Fibroblast of skin of right biceps (primary cell): ENCODE measurements at regions not wholly inside any gene's neighbourhood (a gene's known extent, or its start where the extent isn't known, plus 50 kb on each side); places are given as distances from the start of the nearest gene placed in this dataset.
"Not testable (repeated sequence)": the region's sequence is repeated elsewhere in the genome, so short reads cannot be mapped to it uniquely, and the experiment has no call there.

Source experiments
- DNase-seq: peaks from one replicate; pipeline ENCODE4 v3.0.0-alpha.2; 2013

DNA sequence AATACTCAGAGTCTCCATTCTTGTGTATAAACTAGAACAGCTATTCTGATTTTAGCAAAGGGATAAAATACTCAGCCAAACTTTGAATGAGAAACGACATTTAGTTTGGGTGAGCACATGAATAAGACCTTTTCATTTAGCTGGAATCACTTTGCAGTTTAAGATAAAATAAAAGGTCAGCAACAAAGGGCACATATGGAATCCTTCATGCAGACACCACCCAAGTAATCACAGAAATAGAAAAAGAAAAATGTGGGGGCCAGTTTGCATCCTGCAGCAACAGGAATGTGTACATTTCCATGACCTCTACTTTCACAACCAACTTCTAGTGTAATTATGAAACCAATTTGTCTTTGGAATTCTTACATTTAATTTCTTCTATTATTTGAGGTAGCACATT lies 1637.4 kb downstream of the PCDH9 start:
- peak; percentile 68 for DNase-seq

DNA sequence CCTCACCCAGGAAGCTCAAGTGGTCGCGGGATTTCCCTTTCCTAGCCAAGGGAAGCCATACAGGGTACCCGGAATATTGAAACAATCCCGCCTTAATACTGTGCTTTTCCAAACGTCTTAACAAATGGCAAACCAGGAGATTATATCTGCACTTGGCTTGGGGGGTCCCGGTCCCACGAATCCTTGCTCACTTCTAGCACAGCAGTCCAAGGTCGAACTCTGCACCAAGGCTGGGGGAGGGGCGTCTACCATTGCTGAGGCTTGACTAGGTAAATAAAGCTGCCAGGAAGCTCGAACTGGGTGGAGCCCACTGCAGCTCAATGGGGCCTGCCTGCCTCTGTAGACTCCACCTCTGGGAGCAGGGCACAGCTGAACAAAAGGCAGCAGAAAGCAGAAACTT lies 1644.8 kb downstream of the PCDH9 start:
- DNase-seq, result no peak

DNA sequence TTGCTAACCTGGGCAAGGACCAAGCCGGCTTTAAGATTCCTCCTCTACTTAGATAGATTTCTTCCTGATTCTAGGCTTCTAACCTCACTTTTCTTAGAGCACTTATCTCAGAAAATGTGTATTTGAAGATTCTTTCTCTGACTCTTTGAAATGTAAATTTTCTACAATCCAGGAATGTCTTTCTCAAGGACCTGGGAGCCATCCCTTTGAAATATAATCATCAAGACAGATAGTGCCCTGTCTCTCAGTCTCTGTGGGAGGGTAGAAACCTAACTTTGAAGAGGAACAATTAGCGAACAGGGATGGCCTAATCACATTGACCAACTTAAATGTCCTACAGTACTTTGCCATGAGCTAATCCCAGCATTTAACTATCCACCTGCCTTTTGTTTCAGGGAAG lies 1646.0 kb downstream of the PCDH9 start:
- DNase-seq, result no peak

DNA sequence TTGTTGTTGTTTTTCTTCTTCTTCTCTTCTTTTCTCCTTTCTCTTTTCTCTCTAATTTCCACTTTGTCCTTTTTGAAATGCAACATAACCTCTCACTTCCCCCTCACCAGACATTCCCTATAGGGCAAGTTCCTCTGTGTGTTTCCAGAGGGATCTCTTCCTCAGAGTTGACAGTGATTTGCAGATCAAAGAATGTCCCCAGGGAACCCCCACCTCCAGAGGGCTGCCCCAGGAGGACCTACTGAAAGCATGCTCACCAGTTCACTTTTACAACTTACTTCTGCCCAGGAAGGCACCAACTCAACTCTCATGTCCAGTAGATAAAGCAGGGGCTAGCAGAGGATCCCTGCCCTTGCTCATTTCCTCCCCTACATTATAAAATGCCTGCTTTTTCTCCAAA lies 1648.0 kb downstream of the PCDH9 start:
- no peak for DNase-seq

DNA sequence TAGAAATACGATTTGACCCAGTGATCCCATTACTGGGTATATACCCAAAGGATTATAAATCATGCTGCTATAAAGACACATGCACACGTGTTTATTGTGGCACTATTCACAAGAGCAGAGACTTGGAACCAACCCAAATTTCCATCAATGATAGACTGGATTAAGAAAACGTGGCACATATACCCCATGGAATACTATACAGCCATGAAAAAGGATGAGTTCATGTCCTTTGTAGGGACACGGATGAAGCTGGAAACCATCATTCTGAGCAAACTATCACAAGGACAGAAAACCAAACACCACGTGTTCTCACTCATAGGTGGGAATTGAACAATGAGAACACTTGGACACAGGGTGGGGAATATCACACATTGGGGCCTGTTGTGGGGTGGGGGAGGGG lies 1665.6 kb downstream of the PCDH9 start:
- DNase-seq, result not testable (repeated sequence)

DNA sequence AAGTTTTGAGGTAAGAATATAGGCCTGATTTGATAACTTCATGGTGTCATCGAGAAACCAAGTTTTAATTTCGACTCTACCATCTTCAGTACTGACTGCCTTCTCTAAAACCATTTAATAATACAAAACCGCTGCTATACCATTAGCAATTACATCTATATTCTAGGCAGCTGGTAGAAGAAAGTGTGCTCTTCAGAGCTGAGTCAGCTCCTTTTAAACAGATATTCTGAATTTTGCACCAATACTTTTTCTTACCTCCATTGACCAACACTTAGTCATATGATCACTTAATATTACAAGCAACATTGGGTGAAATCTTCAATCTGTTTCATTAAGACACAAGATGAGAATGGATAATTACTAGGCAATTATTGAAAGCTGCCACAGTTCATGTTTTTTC lies 1667.8 kb downstream of the PCDH9 start:
- no peak for DNase-seq

DNA sequence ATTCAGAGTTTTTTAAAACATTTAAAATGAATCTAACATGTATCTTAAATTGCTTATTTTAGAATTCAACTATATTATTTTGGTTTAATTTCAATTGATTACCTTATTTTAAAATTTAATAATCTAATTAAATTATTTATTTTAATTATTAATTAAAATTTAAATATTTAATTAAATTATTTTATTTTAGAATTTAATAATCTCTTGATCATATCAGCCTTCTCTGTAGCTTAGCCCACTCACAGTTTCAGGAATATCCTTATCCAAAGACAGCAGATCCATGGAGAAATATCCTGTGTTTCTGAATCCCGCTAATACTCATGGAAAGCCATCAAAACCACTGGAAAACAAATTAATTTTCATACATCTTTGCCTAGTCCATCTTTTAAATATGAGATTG lies 1669.2 kb downstream of the PCDH9 start:
- no peak for DNase-seq

DNA sequence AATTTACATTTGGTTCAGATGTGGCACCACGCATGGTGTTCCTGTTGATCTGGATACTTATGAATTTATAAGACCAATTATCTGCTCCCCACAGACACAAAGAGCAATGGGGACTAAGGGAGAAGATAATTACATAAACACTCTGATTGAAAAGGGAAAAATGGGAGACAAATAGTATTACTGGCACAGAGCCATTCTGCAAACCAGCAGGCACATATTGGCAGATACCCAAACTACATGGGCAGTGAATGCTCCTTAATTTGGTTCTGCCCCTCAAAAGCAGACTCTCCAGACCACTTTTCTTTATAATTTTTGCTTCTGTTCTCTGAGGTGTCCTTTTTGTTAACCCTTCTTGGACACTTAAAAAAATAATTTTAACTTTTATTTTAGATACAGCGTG lies 1674.2 kb downstream of the PCDH9 start:
- no peak for DNase-seq

DNA sequence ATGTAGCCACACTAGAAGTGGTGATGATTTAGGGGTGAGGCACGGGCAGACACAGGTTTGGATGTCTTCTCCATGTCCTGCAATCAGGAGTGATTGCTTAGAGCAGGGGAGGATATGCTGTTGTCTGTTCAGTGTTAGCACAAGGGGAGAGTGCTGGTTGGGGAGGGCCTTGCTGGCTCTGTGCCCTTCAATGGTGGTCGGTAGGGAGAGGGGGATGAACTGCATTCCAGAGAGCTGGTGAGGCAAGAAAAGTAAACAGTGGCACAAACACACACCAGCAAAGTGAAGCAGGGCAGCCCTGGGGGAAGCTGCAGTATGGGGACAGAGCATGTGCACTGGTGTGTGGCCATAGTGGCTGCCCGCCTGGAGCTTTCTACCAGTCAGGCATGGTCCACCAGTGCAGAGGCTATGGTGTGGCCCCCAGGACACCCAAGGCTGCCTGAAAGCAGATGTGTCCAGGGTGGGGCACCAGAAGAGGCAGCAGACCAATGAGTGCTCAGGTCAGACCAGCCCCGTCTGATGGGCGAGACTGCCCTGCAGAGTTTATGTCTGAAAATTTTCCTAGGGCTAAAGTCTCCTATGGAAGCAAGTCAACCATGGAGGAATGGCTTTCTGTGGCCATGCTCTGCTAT lies 1676.9 kb downstream of the PCDH9 start:
- no peak for DNase-seq

DNA sequence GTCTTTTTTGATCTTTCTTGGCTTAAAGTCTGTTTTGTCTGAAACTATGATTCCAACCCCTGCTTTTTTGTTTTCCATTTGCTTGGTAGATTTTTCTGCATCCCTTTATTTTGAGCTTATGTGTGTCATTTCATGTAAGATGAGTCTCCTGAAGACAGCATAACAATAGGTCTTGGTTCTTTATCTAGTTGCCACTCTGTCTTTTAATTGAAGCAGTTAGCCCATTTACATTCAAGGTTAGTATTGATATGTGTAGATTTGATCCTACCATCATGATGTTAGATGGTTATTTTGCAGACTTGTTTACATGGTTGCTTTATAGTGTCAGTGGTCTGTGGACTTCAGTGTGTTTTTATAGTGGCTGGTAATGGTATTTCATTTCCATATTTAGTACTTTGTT lies 1678.9 kb downstream of the PCDH9 start:
- no peak for DNase-seq

DNA sequence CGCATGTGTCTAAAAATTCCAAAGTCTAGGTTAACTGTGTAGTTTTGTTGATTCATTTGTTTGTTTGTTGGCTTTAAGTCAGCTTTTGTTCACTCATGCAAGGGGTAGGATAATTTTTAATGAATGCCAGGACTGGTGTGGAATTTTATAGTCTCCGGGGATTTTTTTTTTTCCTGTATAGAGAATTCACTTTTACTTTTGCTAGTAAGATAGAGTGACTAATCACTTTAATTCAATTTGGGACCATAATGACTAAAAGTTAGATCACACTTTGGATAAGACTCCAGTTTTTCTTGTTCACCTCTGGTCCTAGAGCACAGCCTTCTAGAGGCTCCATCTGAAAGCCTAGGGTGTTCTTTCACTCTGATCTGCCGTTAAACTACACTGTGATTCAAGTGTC lies 1690.0 kb downstream of the PCDH9 start:
- DNase-seq, result peak; percentile 65

DNA sequence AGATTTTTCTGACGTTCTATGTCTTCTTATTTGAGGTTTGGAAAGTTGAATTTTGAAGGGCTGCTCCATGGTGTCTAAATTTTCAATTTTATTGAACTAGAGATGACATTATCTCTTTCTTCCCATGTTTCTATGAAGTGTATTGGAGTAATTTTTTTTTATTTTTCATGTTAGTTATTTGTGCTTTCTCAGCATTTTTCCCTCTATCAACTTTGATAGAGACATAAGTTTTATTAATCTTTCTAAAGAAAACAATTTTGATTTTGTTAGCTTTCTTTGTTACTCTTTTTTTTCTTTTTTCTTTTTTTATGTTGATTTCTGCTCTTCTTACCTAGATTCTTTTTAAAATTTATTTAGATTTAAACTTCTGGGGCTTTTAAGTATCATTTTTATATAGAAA lies 1694.8 kb downstream of the PCDH9 start:
- DNase-seq, result no peak

DNA sequence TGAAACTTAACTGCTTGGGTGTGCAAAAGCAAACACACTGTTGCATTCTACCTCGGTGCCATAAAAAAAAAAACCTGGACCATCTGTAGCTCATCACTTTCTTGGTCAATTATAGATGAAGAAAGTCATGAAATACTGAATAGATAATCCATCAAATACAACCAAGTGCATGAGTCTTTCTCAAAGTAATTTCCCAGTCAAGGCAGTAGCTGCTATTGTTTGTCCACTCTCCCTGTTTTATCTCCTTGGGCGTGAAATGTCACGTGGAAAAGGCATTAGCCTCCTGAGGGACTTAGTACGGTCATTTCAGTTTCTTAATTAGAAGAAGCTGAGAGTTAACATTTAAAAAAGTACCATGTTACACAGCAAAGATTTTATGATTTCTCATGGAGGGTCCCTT lies 1697.9 kb downstream of the PCDH9 start:
- no peak for DNase-seq

DNA sequence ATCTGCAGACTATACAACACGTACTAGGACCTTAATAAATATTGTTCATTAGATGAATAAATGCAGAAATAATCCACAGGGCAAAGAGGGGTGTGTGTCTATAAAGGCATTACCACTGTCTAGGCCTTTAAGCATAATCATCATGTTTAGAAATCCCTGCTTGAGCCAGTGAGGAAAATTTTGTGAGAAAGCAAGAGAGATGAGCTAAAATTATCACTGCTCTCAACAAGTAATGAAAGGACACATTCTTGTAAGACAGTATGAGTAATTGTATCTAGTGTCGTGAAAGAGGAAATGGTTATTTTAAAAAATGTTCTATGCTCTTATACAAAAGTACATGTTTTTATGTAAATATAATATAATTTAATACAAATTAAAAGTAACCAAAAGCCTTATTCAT lies 1699.4 kb downstream of the PCDH9 start:
- peak; percentile 36 for DNase-seq

DNA sequence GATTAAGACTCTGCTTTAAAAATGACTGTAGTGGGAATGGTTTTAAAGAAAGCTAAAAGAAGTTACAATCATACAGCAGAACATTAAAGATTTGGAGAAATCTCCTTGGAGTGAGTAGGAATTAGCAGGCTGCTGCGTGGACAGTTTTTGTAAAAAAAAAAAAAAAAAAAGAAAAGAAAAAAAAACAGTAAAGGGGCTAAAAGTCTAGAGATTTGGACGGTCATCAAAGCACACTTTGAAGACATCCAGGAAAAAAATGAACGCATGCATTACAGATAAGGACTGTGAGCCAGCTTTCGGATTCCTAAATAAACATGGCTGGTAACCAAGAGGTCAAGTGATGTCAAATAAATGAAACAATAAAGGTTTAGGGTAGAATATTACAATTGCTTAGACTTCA lies 1700.6 kb downstream of the PCDH9 start:
- no peak for DNase-seq

DNA sequence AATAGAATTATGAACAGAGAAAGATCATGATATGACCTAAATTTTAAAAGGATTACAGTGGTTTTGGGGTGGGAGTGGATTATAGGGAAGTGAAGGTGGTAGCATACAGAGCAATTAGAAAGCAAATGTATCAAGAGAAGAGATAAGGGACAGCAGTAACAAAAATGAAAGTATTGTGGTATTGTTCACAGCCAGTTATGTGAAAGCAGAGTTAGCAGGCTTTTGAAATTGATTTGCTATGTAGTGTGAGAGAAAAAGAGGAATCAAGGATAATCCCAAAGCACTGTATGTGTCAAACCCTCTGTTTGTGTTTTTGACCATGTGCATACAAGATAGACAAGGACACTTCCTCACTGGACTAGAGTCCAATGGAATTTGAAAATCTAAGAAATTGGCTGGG lies 1721.4 kb downstream of the PCDH9 start:
- DNase-seq, result no peak

DNA sequence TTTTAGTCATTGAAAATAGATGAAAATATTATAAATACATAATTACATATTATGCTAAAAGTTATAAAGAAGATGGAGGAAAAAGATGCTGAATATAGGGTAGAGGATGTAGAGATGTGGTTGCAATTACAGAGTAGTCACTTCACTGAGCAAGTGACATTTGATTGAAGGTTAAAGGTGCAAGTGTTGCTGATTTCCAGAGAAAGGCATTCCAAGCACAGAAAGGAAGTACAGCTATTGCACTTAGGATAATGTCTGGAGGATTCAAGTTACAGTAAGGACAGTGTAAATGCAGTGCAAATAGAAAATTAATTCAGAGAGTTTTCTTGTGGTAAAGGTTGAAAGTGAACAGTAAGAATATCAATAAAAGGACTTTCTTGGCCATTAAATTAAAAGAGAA lies 1721.8 kb downstream of the PCDH9 start:
- DNase-seq, result no peak

DNA sequence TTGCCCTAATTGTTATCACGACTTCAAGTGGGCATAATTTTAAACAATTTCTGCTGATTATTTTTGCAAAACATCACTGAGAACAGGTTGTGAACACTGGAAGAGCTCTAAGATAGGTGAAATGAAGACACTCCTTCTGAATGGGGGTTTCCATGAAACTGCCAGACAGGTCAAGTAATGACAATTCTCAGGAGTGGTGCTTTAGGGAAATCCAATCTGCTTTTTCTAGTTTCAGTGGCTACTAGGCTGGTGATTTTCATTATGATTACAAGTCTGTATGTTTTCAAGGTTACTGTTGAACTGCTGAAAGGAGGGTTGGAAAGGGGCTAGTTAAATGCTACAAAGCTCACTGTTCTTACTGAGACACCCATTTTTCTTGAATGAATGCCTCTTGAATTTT lies 1724.2 kb downstream of the PCDH9 start:
- DNase-seq, result no peak

DNA sequence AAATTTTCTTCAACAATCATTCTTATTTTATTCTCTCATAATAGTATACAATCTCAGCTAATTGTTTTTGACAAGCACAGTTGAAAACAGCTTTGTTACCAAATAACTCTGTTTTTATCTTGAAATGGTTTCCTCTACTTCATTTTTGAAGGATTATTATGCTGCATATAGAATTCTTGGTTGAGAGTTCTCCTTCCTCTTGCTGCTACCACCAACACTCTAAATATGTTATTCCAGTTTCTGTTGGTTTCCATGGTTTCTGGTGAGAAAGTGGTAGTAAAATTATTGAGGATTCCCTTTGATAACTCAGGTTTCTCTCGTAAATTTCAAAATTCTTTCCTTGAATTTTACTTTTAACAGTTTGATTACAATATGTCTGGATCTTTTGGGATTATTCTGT lies 1725.9 kb downstream of the PCDH9 start:
- DNase-seq, result no peak

DNA sequence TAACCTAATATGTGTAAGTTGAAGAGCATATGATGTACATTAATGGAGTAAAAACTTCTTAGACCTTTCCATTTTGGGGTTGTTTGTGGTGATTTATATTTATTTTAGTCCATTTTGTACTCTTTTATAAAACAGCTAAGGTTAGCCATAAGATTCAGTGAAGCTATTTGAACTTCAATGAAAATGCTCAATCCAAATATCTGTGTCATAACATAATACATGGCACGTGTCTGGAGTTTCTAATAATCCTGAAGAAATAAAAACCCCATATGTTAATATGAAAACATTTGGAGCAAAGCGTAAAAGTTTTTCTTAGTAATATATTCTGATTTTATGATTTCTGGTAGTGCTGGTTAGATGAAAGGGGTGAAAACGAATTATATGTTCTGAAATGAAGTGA lies 1729.7 kb downstream of the PCDH9 start:
- no peak for DNase-seq

DNA sequence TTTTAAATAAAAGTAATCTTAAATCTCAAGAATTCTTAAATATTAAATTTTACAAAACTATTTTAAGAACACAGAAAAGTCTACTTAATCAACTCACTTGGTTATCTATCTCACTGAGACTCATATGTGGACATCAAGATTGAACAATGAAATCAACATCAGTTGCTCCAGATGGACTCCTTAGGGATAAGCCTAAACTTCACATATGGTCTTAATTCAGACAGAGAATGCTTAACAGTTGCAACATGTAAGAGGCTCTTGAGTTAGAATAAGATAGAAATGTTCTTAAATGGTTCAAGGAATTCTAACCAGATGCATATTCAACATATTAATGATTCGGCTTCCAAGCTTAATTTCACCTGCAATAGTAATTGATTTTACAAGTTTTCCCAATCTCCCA lies 1730.9 kb downstream of the PCDH9 start:
- peak; percentile 37 for DNase-seq

DNA sequence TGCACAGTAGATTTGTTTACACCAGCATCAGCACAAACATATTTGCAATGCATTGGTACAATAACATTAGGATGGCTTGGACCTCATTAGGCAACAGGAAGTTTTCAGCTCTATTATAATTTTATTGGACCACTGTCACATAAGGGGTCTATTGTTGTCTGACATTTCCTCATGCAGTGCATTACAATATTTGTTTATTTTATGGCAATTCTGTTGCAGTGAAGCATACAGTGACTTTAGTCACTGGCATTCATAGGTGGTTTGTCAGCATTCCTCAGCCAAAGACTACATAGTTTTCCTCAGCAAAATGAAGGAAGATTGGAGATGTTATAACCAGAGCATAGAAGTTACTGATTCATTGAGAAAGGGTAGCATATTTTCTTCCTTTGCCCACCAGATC lies 1732.9 kb downstream of the PCDH9 start:
- peak; percentile 76 for DNase-seq

DNA sequence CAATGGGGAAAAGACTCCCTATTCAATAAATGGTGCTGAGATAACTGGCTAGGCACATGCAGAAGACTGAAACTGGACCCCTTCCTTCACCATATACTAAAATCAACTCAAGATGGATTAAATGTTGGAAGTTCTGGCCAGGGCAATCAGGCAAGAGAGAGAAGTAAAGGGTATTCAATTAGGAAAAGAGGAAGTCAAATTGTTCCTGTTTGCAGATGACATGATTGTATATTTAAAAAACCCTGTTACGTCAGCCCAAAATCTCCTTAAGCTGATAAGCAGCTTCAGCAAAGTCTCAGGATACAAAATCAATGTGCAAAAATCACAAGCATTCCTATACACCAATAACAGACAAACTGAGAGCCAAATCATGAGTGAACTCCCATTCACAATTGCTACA lies 1739.4 kb downstream of the PCDH9 start:
- DNase-seq, result not testable (repeated sequence)

DNA sequence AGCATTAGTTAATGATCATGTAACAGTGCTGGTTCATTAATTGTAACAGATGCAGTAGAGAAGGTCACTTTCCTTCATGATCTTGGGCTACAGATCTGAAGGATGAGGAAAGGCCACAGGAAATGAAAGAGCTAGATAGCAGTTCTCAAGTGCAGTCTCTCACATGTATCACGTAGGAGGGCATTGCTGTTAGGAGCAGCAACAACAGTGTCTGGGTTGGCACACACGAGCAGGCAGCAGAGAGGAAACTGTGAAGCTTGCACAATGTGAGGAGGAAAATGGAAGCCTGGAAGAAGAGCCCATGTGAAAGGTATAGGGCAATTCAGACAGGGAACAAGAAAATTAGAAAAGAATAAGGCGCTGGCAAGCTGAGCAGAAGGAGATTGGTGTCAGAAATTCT lies 1741.5 kb downstream of the PCDH9 start:
- no peak for DNase-seq

DNA sequence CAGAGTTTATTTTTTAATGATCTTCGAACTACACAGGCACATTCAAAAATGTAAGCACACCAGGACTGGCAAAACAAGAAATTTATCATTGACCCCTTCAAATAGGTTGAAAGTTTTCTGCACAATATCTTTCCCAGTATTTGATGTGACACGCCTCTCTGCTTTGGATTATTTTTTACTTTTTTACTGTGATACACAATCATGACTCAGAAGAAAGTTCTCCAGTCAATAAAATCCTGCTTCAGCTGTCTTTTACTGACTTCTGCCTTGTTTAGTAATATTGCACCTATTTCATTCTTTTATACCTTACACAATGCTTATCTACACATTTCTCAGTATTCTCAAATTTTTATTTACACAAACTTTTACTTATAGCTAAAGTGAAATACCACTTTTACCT lies 1750.4 kb downstream of the PCDH9 start:
- no peak for DNase-seq

DNA sequence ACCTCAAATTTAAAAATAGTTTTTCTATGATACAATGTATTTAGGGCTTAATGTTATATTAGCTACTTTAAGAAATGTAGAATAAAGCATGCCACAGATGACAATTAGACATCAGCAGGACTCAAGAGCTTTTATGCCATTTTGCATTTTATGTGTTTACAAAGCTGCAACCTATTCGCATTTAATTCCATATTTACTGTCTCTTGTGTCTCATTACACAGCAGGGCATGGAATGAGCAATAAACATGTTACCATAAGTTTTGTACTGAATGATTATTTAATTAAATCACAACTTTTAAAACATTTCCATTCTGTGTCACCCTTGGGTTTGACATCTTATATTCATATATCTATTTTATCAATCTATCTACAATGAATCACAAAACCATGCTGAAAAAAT lies 1756.9 kb downstream of the PCDH9 start:
- no peak for DNase-seq
